Stimulated activated naive CD4-positive, alpha-beta T cell treated with Interleukin-2 at 50 U/mL for 16 hours (primary cell): ENCODE measurements at regions not wholly inside any gene's neighbourhood (a gene's known extent, or its start where the extent isn't known, plus 50 kb on each side); places are given as distances from the start of the nearest gene placed in this dataset.

ENCODE experiments used
- DNase-seq: peaks from one replicate; lab custom pipeline; 2025; lab: John Stamatoyannopoulos, UW

DNA sequence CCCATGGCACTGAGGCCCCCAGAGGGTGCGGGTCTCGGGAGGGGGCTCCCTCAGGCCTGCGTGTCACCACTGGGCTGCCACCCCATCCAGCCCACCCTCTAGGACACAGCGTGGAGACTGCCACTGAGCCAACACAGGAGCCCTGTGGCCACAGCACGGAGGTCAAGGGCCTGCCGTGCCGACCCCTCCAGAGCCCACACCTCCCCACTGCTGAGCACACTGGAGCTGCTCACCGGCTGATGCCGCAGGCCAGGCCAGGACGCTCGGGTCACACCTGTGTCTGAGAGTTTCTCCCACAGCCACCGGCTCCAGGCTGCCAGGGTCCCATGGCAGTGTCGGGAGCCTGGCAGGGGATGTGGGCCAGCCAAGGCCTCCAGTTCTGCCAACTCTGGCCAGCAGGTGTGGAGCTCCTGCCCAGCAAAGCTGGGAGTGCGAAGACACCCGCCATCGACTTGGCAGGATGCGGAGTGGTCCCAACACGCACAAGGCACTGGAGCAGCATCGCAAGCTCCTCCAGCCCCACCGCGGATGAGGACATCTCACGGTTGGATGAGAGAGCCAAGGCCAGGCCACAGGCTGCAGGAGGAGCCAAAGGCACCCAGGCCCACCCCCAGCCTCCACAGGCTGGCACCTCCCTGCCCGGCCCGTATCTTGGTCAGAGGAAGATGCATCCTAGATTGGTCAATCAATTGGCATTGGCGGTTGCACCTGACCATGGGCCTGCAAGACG, 187.1 kb downstream of the BRD1 start:
- DNase-seq: no peak

DNA sequence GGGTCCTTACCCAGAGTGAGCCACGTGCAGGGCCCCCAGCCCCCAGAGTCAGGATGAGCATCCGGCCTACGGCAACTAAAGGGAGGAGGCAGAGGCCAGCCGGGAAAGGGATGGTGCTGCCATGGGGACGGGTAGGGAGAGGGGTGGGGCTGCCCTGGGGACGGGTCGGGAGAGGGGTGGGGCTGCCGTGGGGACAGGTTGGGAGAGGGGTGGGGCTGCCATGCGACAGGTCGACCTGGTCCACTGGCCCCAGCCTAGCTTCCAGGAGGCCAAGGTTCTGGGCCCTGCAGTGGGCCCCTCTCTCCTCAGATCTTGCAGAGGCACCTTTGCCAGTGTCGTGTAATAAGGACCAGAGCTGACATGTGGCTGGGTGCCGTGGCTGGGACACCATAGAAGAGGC, 187.7 kb downstream of the BRD1 start:
- DNase-seq: no peak

GRCh38 chr22:49638788-49639187, 188.9 kb downstream of the BRD1 start:
- DNase-seq: no peak

DNA sequence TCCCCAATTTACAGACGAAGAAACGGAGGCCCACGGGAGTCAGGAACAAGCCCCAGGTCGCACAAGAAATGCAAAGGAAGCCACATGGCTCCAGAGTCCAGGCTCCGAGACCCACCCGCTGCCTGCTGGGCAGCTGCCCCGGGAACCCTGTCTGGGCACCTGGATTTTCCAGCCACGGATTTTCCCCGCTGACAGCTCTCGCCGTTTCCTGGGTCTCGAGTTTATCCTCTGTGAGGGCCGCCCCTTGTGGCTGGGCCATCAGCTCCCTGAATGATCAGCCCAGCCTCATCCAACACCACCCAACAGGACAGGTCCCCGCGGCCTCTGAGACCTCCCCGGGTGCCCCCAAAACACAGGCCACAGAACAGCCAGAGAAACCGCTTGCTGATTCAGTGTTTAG, 189.7 kb downstream of the BRD1 start:
- no peak for DNase-seq

GRCh38 chr22:49637255-49637760, 190.4 kb downstream of the BRD1 start:
- no peak for DNase-seq

DNA sequence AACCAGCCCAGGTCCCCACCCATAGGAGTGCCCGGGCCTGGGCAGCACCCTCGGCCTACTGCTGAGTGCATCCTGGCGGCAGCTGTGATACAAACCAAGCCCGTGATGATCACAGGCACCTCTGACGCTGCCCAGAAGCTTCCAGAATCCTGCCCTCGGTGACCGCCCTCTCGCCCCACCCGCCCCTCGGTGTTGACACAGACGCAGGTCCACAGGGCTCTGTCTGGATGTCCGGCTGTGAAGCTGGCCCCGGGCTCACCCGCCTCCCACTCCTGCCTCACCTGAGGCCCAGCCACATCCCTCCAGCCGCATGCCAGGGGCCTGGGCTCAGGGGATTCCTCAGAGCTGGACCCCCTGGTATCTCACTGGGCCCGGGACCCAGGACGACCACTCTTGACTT, 191.0 kb downstream of the BRD1 start:
- no peak for DNase-seq

GRCh38 chr22:49636214-49636613, 191.5 kb downstream of the BRD1 start:
- no peak for DNase-seq

DNA sequence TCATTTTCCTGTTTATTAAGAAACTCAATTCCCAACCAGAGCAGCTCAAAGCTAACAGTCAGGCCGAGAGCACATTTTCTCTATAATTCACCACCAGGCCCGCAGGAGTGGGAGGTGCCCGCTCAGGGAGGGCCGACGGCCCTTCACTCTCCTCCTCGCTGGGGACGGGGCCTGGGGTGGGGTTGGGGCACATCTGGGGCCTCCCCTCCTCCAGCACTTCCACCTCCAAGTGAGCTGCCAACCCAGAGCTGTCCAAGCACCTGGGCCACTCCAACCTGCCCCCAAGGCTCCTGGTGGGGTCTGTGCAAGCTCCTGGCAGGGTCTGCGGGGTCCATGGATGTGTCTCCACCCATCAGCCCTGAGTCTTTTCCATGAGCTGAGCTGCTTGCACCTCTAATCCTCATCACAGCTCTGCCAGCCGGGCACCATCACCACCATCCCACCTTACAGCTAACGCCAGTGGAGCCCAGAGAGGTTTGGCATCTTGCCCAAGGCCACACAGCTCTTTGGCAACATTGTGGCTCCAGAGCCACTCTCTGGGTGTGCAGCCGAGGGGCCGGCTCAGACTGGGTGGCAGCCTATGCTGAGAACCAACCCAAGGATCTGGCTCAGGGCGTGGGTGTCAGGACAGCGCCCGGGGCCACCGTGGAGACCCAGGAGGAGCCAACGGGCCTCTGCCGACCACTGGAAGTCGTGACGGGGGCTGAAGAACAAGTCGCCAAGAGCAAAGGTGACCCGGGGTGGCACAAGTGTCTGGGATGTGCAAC, 193.5 kb downstream of the BRD1 start:
- DNase-seq: no peak

- no peak for DNase-seq
Measured at GRCh38 chr22:49633010-49633324, 194.7 kb downstream of the BRD1 start.

DNA sequence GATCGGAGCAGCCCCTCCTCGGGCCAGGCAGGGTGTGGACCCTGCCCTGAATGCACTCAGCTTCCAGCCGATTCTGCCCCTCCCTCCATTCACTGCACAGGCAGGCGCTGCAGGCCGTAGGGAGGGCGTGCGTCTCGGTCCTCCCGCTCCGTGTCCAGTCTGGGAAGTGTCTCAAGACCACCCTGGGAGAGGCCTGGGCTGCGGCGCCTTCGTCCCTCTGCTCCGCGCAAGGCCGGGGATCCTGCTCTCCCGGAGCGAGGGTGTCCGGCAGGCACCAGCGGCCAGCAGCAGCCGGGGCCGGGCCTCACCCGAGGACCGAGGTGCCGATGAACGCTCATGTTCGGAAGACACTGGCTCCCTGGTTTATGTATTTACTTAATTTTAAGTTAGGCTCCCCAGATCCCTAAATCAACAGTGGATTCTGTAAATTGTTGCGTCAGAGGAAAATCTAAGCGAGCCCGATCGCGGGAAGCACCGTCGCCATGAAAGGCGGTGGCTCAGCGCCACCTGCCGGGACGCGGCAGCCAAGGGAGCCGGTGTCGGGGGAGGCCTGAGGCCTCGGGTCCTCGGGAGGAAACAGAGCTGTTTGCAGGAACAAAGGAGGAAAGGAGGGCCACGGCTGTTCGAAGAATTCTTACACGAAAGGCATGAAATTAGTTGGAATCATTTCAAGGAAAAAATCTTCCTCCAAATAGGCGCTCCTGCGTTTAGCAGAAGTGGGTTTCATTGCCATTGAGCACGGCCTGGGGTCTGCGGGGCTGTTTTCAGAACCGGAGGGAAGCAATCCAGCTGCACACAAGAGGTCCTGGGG, 195.3 kb downstream of the BRD1 start:
- no peak for DNase-seq

- no peak for DNase-seq
Measured at GRCh38 chr22:49630448-49630946, 197.2 kb downstream of the BRD1 start.

DNA sequence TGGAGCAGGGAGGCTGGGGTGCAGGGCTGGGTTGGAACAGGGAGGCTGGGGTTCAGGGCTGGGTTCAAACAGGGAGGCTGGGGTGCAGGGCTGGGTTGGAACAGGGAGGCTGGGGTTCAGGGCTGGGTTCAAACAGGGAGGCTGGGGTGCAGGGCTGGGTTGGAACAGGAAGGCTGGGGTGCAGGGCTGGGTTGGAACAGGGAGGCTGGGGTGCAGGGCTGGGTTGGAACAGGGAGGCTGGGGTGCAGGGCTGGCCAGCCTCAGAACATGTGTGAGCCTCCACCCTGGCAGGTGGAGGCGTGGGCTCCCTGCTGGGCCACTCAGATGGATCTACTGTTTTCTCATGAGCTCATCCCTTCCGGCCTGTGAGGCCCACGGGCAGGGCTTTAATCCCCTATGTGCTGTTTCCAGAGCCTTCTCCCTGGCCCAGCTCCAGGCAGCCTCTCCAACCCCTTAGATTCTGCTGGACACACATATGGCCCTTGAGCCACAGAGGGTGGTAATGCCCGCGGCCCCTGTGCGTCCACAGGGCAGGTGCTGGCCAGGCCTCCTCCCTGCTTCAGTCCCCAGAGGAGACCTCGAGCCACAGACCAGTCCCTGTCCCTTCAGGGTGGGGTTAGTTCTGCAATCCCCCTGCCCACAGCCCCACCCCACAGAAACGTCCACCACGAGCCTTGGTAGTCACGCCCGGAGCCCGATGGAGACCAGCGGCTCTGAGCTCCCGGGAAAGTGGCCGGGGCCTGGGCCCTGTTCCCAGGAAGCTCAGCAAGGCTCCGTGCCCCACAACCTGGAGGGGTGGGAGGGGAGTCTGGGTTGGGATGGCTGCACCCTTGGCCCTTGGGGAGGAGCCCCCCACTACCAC, 197.9 kb downstream of the BRD1 start:
- no peak for DNase-seq

GRCh38 chr22:49629261-49629570, 198.5 kb downstream of the BRD1 start:
- DNase-seq: no peak

DNA sequence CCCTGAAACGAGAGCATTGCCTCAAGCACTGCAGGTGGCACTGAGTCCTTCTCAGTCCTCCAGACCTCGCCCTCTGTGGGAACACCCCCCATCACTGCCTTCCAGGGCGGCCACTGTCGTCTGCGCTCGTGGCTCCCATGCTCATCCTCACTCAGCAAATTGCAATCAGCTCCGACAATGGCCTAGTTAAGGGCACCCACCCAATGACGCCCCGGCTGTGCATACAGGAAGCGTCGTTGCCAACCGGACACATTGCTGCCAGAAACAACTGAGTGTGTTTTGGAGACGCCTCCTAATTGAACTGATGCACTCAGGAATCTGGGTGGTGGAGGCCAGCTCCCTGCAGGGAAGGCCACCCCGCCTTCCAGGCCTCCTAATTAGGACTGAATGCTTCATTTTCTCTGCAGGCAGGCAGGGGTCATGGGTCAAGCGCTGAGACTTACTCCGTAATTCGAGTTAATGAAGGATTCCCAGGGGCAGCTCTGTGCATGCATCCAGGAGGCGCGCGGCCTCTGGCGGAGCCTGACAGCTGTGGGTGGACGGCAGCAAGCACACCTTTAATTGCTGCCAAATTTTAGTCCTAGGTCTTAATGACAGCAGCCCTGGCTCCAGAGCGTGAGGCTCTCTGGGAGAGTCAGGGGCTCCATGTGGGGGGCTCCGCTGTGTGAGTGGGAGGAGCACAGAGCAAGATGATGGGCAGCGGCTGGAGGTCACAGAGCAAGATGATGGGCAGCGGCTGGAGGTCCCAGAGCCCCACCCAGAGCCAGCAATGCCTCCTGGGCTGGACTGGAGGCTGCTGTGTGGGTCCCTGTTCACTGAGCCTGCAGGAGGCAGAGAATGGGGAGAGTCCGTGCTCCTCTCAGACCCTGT, 199.0 kb downstream of the BRD1 start:
- no peak for DNase-seq

GRCh38 chr22:49627217-49628181, 200.2 kb downstream of the BRD1 start:
- DNase-seq: no peak

GRCh38 chr22:49626361-49627216, 201.1 kb downstream of the BRD1 start:
- DNase-seq: no peak

DNA sequence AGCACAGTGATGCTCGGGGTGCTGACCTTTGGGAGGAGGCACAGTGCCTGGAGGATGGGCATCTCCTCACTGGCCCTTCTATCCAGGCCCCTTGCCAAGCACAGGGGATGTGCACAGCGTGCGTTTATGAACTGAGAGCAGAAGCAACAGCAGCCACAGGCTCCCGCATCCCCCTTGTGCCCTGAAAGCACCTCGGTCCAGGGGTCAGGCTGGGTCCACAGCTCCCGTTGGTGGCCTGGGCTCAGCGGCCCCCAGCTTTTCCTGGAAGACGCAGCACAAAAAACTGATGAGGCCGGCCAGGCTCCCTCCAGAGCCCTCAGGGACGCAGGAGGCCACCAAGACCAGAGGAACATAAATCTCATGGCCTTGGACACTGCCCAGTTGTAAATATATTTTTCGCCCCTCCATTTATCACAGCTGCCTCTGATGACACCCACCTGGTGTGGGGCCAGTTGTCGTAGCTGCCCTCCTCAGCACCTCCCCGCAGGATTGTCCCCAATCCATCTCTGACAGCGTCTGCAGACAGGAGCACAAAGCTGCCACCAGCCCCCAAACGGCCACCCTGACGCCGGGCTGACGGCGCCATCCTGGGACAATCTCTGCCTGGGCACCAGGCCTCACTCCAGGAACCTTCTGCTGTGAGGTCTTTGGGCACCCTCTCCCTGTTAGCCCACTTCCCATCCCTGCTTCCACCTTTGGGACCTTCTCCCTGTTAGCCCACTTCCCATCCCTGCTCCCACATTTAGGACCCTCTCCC, 203.1 kb downstream of the BRD1 start:
- no peak for DNase-seq

GRCh38 chr22:49623715-49624114, 204.0 kb downstream of the BRD1 start:
- no peak for DNase-seq
